ENCODE measurements at regions not wholly inside any gene's neighbourhood (a gene's known extent, or its start where the extent isn't known, plus 50 kb on each side); places are given as distances from the start of the nearest gene placed in this dataset.

GRCh38 chr6:146914489-146915483 lies 289.4 kb upstream of the STXBP5 start:
- no peak for TF ChIP-seq CTCF (IDR thresholded peaks at IDR 0.05; ENCODE audit: insufficient read depth, low read depth, low read length)
- no peak for TF ChIP-seq EZH2 (IDR thresholded peaks at IDR 0.05; ENCODE audit: insufficient read depth, low read length)
